HG02642 (cell line): ENCODE measurements at regions not wholly inside any gene's neighbourhood (a gene's known extent, or its start where the extent isn't known, plus 50 kb on each side); places are given as distances from the start of the nearest gene placed in this dataset.
"Not testable (repeated sequence)": the region's sequence is repeated elsewhere in the genome, so short reads cannot be mapped to it uniquely, and the experiment has no call there.

Source experiments
- ATAC-seq: cut with Tn5 transposase; IDR thresholded peaks from one replicate; pipeline ENCODE4 v1.9.1; 2021; ENCODE audit warnings: mild to moderate bottlenecking; ENCODE audit not compliant: unreplicated experiment, poor library complexity

DNA sequence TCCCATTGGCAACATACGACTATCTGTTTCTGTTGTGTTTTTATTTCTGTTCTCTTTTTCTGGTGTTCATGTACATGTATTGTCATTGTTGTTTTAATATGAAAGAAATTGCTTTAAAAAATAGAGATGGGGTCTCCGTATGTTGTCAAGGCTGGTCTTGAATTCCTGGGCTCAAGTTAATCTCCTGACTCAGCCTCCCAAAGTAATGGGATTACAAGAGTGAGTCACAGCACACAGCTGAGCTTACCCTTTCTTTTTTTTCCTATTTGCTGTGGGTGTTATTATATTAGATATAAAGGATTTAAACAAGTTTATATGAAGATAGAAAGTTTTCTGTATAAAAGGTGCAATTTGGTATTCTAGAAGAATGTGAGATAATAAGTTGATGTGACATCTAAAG, 554.6 kb downstream of the DSC3 start:
- ATAC-seq: no peak

GRCh38 chr18:30486856-30487255, 555.7 kb downstream of the DSC3 start:
- no peak for ATAC-seq

DNA sequence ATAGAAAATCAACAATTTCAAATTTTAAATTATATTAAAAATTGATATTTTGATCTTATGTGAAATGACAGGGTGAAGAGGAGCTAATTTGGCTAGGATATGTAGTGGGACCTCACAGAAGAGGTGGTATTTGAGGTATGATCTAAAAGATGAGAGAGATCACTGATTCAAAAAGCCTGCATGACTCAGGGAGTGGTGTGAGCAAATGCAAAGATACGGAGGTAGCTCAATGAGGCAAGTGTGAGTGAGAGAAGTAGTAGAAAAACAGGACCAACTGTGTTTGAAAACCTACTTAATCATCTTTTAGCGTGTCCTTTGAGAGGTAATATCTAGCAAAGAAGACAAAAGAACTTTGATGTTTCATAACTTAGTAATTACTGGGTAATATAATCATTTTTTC, 557.5 kb downstream of the DSC3 start:
- ATAC-seq: no peak

GRCh38 chr18:30481871-30482270, 560.7 kb downstream of the DSC3 start:
- ATAC-seq: no peak

GRCh38 chr18:30469091-30469490, 573.5 kb downstream of the DSC3 start:
- no peak for ATAC-seq

DNA sequence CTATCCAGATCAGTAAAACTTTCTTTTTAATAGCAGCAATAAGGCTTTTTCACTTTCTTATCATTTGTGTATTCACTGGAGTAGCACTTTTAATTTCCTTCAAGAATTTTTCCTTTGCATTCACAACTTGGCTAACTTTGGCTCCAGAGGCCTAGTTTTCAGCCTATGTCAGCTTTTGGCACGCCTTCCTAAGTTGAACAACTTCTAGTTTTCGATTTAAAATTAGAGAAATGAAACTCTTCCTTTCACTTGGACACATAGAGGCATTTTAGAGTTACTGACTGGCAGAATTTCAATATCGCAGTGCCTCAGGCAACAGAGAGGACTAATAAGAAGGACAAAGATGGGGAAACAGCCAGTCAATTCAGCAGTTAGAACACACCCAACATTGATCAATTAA, 577.4 kb downstream of the DSC3 start:
- ATAC-seq: no peak

DNA sequence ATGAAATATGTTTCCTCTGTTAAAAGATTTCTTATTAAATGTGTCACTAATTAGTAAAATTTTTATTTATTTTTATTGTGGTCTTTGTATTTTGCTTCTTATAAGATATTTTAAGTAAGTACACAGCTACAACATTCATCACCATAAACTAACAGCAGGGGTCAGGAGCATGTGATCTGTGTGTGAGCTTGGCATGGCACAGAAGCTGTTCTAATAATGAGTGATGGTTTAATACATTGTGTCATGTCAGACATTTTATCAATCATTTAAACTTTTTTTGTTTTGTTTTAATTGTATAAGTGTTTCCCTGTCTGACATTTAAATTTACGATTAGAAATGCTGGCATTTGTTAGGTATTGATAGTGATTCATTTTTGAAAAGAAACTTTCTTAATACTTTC, 585.4 kb downstream of the DSC3 start:
- ATAC-seq: no peak

DNA sequence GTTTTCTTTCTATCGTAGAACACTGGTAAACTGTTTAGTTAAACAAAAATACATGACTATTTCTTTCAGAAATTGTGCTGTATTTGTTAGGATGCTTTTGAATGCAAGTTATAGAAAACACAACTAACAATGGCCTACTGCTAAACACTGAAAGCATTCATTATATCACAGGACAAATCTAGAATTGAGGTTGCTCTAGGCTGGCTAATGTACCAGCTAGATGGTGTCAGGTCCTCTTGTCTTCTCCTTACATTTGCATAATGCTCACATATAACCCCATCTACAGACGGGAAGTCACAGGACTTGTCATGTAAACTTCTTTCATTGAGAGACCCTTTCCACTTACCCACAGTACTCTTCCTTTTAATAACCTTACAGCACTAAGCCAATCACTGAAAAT, 586.8 kb downstream of the DSC3 start:
- no peak for ATAC-seq

DNA sequence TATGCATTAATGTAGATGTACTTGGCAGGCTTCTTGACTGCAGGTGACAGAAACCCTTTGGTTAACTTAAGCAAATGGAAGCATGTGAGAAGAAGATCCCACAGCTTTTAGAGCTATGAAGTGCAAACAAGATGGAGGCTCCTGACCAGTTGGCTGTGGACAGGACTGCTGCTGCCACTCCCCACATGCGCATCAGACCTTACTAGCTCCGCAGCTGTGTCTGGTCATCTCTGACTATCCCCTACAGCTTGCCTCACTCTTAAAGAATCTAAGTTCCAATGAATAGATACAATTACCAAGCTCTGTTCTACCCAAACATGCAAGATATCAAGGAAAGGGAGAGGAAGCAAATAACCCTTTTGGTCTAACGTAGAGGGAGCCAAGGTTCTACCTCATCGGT, 587.6 kb downstream of the DSC3 start:
- no peak for ATAC-seq

DNA sequence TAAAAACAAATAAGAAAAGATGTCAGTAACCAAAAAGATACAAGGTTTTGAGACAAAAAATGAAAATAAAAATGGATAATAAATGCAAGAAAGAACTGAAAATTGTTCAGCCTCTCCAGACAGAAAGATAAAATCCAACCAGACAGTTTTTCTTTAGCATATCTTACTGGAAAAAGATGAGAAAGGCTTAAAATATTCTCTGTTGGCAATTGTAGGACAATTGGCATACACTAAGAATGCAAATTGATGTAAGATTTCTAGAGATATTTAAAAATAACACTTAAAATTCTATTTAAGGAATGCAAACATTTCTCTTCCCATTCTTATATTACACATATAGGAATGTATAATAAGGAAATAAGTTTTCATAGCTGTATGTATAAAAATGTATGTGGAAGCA, 590.6 kb downstream of the DSC3 start:
- ATAC-seq: no peak

- no peak for ATAC-seq
Observed at GRCh38 chr18:30450927-30451326, 591.6 kb downstream of the DSC3 start.

GRCh38 chr18:30446605-30447004, 595.9 kb downstream of the DSC3 start:
- no peak for ATAC-seq

GRCh38 chr18:30444544-30444943, 598.0 kb downstream of the DSC3 start:
- ATAC-seq: no peak

DNA sequence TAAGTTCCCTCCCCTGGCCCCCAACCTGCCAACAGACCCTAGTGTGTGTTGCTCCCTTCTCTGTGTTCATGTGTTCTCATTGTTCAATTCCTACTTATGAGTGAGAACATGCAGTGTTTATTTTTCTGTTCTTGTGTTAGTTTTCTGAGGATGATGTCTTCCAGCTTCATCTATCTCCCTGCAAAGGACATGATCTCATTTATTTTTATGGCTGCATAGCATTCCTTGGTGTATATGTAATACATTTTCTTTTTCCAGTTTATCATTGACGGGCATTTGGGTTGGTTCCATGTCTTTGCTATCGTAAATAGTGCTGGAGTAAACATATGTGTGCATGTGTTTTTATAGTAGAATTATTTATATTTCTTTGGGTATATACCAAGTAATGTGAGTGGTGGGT, 602.2 kb downstream of the DSC3 start:
- ATAC-seq: no peak

DNA sequence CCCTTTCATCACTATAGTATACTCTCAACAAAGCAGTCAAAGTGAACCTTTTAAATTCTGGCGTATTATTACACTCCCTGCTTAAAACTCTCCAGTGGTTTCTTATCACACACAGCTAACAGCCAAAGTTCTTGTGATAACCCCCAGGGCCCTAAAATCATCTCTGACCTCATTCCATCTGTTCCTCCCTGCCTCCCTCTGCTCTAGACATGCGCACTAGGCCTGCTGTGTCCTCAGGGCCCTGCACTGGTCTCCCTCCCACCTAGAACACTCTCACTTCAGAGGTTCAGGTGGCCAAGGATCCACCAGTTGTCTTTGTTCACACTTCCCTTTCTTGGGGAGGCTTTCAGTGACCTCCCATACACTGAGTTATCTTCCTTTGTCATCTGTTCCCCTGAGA, 603.4 kb downstream of the DSC3 start:
- no peak for ATAC-seq

DNA sequence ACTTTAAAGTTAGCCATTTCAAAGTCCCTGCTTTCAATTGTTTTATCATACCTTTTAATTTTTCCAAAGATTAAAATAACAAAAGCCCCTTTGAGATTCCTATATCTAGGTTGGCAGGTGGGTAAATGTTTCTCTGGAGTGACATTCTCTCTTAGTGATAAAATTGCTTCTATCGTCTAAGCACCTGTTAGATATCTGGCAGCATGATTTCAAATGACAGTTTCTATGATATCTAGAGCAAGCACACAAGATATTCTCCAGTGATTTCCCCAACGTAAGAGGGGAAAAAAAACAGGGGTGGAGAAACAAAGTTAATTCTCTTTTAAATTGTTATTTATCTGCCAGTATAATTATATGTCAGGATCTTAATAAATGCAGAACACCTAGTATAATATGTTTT, 610.2 kb downstream of the DSC3 start:
- no peak for ATAC-seq

- not testable (repeated sequence) for ATAC-seq
Observed at GRCh38 chr18:30419399-30419798, 623.1 kb downstream of the DSC3 start.

DNA sequence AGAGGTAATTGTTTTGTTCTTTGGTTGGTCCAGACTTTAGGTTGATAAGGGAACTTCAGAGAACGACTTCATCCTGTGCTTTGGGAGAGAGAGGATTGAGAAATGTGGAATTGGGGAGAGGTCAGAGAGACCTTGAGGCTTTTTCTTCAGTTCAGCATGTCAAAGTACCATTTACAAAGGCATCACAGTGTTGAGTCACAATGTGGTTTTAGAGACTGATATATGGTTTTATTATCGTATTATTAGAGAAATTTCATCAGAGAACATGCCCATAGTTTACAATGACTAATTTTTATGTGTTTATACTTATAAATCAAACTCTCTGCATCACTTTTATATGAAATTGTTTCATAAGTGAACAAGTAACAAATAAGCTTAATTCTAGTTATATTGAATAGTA, 626.6 kb downstream of the DSC3 start:
- ATAC-seq: no peak

- no peak for ATAC-seq
Observed at GRCh38 chr18:30409120-30409519, 633.4 kb downstream of the DSC3 start.

GRCh38 chr18:30406728-30407127, 635.8 kb downstream of the DSC3 start:
- ATAC-seq: no peak

DNA sequence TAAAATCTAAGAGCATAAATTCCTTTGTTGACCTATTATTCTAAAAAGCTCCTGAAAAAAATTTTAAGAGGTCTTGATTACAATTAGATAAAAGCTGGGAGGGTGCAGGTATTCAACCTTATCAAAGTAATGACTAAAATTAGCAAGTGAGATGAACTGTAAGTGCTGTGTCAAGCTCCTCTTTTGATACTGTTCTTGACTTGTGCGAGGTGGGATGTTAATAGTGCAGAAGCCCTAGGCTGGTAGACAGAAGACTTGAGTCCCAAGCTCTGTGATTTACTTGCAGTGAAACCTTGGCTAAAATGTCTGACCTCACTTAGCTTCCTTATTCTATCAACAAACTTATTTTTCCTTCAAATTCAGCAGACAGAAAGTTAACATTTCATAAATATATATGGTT, 637.5 kb downstream of the DSC3 start:
- ATAC-seq: no peak

DNA sequence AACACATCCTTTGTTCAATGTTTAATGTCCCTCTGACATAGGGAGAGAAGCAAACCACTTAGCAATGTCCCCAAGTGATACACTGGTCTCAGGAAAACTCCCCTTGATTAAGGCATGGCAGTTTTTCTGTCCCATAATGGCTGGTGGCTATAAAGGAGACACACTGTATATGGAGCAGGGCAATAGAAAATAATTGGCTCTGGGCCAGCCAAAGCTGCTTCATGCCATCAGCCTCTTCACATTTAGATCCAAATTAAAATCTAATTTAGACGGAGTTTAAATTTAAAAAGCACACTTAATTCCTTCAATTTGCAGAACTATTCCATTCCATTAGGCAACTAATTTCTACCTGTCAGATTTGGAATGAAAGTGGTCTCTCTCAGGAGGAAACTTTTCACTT, 638.1 kb downstream of the DSC3 start:
- no peak for ATAC-seq

- ATAC-seq: no peak
Observed at GRCh38 chr18:30403278-30403677, 639.3 kb downstream of the DSC3 start.
